ENCODE measurements at regions not wholly inside any gene's neighbourhood (a gene's known extent, or its start where the extent isn't known, plus 50 kb on each side); places are given as distances from the start of the nearest gene placed in this dataset.

- H3K27me3 ChIP-seq (ENCODE audit: insufficient read depth, low read length): no peaks in the 10 kb centered on the region
Measured at GRCh38 chr19:30708416-30709178, 336.4 kb downstream of the ZNF536 start.

GRCh38 chr19:30704771-30705330 lies 332.7 kb downstream of the ZNF536 start:
- H3K36me3 ChIP-seq (ENCODE audit: insufficient read depth, low read length): no peaks in the 10 kb centered on the region
- no peak overlapping the region for H2AFZ ChIP-seq (ENCODE audit: low read depth, low read length)
- no peaks in the 10 kb centered on the region for H3K9me3 ChIP-seq (ENCODE audit: low read length)
- no peak overlapping the region for H3K4me3 ChIP-seq (ENCODE audit: low read length)
- H3K27me3 ChIP-seq (ENCODE audit: insufficient read depth, low read length): no peaks in the 10 kb centered on the region
- H3K4me1 ChIP-seq (ENCODE audit: insufficient read depth, low read length): no peaks in the 10 kb centered on the region

More at GRCh38 chr19:30708416-30709178, 336.4 kb downstream of the ZNF536 start:
- no peak overlapping the region for H2AFZ ChIP-seq (ENCODE audit: low read depth, low read length)
- H3K4me1 ChIP-seq (ENCODE audit: insufficient read depth, low read length): peaks cover 13% of the 10 kb centered on the region
- H3K9me3 ChIP-seq (ENCODE audit: low read length): no peaks in the 10 kb centered on the region
- H3K36me3 ChIP-seq (ENCODE audit: insufficient read depth, low read length): no peaks in the 10 kb centered on the region
- no peak overlapping the region for H3K4me3 ChIP-seq (ENCODE audit: low read length)

- Histone ChIP-seq H3K4me3 (ENCODE audit: low read length) (no peak overlapping the region), H2AFZ (ENCODE audit: low read depth, low read length) (no peak overlapping the region), H3K27me3 (ENCODE audit: insufficient read depth, low read length) (no peaks in the 10 kb centered on the region), H3K9me3 (ENCODE audit: low read length) (no peaks in the 10 kb centered on the region), H3K4me1 (ENCODE audit: insufficient read depth, low read length) (no peaks in the 10 kb centered on the region), H3K36me3 (ENCODE audit: insufficient read depth, low read length) (no peaks in the 10 kb centered on the region)
Measured at GRCh38 chr19:30703645-30704044, 331.5 kb downstream of the ZNF536 start.

- H3K4me3 ChIP-seq (ENCODE audit: low read length): no peak overlapping the region
- H3K27me3 ChIP-seq (ENCODE audit: insufficient read depth, low read length): no peaks in the 10 kb centered on the region
Measured at GRCh38 chr19:30701178-30701577, 329.0 kb downstream of the ZNF536 start.

GRCh38 chr19:30699871-30700280 lies 327.7 kb downstream of the ZNF536 start:
- no peak overlapping the region for H3K4me3 ChIP-seq (ENCODE audit: low read length)
- no peak overlapping the region for H2AFZ ChIP-seq (ENCODE audit: low read depth, low read length)
- H3K27me3 ChIP-seq (ENCODE audit: insufficient read depth, low read length): no peaks in the 10 kb centered on the region
- no peaks in the 10 kb centered on the region for H3K36me3 ChIP-seq (ENCODE audit: insufficient read depth, low read length)
- H3K9me3 ChIP-seq (ENCODE audit: low read length): no peaks in the 10 kb centered on the region
- H3K4me1 ChIP-seq (ENCODE audit: insufficient read depth, low read length): no peaks in the 10 kb centered on the region

More at GRCh38 chr19:30701178-30701577, 329.0 kb downstream of the ZNF536 start:
- no peaks in the 10 kb centered on the region for H3K36me3 ChIP-seq (ENCODE audit: insufficient read depth, low read length)
- no peaks in the 10 kb centered on the region for H3K9me3 ChIP-seq (ENCODE audit: low read length)
- H3K4me1 ChIP-seq (ENCODE audit: insufficient read depth, low read length): no peaks in the 10 kb centered on the region
- H2AFZ ChIP-seq (ENCODE audit: low read depth, low read length): no peak overlapping the region

GRCh38 chr19:30696514-30696913 lies 324.3 kb downstream of the ZNF536 start:
- Histone ChIP-seq H2AFZ (ENCODE audit: low read depth, low read length) (no peak overlapping the region), H3K27me3 (ENCODE audit: insufficient read depth, low read length) (no peaks in the 10 kb centered on the region), H3K36me3 (ENCODE audit: insufficient read depth, low read length) (no peaks in the 10 kb centered on the region), H3K4me3 (ENCODE audit: low read length) (no peak overlapping the region), H3K4me1 (ENCODE audit: insufficient read depth, low read length) (peaks cover 11% of the 10 kb centered on the region), H3K9me3 (ENCODE audit: low read length) (no peaks in the 10 kb centered on the region)

- H3K9me3 ChIP-seq (ENCODE audit: low read length): no peaks in the 10 kb centered on the region
- peaks cover 22% of the 10 kb centered on the region for H3K4me1 ChIP-seq (ENCODE audit: insufficient read depth, low read length)
- no peaks in the 10 kb centered on the region for H3K27me3 ChIP-seq (ENCODE audit: insufficient read depth, low read length)
- H2AFZ ChIP-seq (ENCODE audit: low read depth, low read length): no peak overlapping the region
- no peak overlapping the region for H3K4me3 ChIP-seq (ENCODE audit: low read length)
- no peaks in the 10 kb centered on the region for H3K36me3 ChIP-seq (ENCODE audit: insufficient read depth, low read length)
Measured at GRCh38 chr19:30695171-30695875, 323.1 kb downstream of the ZNF536 start.

GRCh38 chr19:30694156-30694755 lies 322.1 kb downstream of the ZNF536 start:
- peaks cover 22% of the 10 kb centered on the region for H3K4me1 ChIP-seq (ENCODE audit: insufficient read depth, low read length)
- H3K9me3 ChIP-seq (ENCODE audit: low read length): no peaks in the 10 kb centered on the region
- no peaks in the 10 kb centered on the region for H3K36me3 ChIP-seq (ENCODE audit: insufficient read depth, low read length)
- no peaks in the 10 kb centered on the region for H3K27me3 ChIP-seq (ENCODE audit: insufficient read depth, low read length)
- H2AFZ ChIP-seq (ENCODE audit: low read depth, low read length): no peak overlapping the region
- no peak overlapping the region for H3K4me3 ChIP-seq (ENCODE audit: low read length)

- H3K4me3 ChIP-seq (ENCODE audit: low read length): no peak overlapping the region
Measured at GRCh38 chr19:30692879-30693503, 320.8 kb downstream of the ZNF536 start.

GRCh38 chr19:30692181-30692811 lies 320.1 kb downstream of the ZNF536 start:
- no peak overlapping the region for H3K4me3 ChIP-seq (ENCODE audit: low read length)
- H3K36me3 ChIP-seq (ENCODE audit: insufficient read depth, low read length): no peaks in the 10 kb centered on the region
- no peaks in the 10 kb centered on the region for H3K9me3 ChIP-seq (ENCODE audit: low read length)
- H2AFZ ChIP-seq (ENCODE audit: low read depth, low read length): no peak overlapping the region
- peaks cover 22% of the 10 kb centered on the region for H3K4me1 ChIP-seq (ENCODE audit: insufficient read depth, low read length)
- H3K27me3 ChIP-seq (ENCODE audit: insufficient read depth, low read length): no peaks in the 10 kb centered on the region

More at GRCh38 chr19:30692879-30693503, 320.8 kb downstream of the ZNF536 start:
- Histone ChIP-seq H3K9me3 (ENCODE audit: low read length) (no peaks in the 10 kb centered on the region), H3K4me1 (ENCODE audit: insufficient read depth, low read length) (peaks cover 22% of the 10 kb centered on the region), H2AFZ (ENCODE audit: low read depth, low read length) (no peak overlapping the region), H3K36me3 (ENCODE audit: insufficient read depth, low read length) (no peaks in the 10 kb centered on the region), H3K27me3 (ENCODE audit: insufficient read depth, low read length) (no peaks in the 10 kb centered on the region)

- no peak overlapping the region for H3K4me3 ChIP-seq (ENCODE audit: low read length)
- H3K27me3 ChIP-seq (ENCODE audit: insufficient read depth, low read length): no peaks in the 10 kb centered on the region
- no peak overlapping the region for H2AFZ ChIP-seq (ENCODE audit: low read depth, low read length)
- peaks cover 22% of the 10 kb centered on the region for H3K4me1 ChIP-seq (ENCODE audit: insufficient read depth, low read length)
- H3K36me3 ChIP-seq (ENCODE audit: insufficient read depth, low read length): no peaks in the 10 kb centered on the region
- no peaks in the 10 kb centered on the region for H3K9me3 ChIP-seq (ENCODE audit: low read length)
Measured at GRCh38 chr19:30691819-30692166, 319.6 kb downstream of the ZNF536 start.

- Histone ChIP-seq H3K4me3 (ENCODE audit: low read length) (no peak overlapping the region), H3K4me1 (ENCODE audit: insufficient read depth, low read length) (peaks cover 22% of the 10 kb centered on the region), H3K27me3 (ENCODE audit: insufficient read depth, low read length) (no peaks in the 10 kb centered on the region), H3K36me3 (ENCODE audit: insufficient read depth, low read length) (no peaks in the 10 kb centered on the region), H3K9me3 (ENCODE audit: low read length) (no peaks in the 10 kb centered on the region), H2AFZ (ENCODE audit: low read depth, low read length) (no peak overlapping the region)
Measured at GRCh38 chr19:30690935-30691818, 319.0 kb downstream of the ZNF536 start.
